NCI-H510A (cell line): ENCODE measurements at regions not wholly inside any gene's neighbourhood (a gene's known extent, or its start where the extent isn't known, plus 50 kb on each side); places are given as distances from the start of the nearest gene placed in this dataset.
"Not testable (repeated sequence)": the region's sequence is repeated elsewhere in the genome, so short reads cannot be mapped to it uniquely, and the experiment has no call there.

Experiments
- DNase-seq: peaks from one replicate; lab custom pipeline; 2025; lab: John Stamatoyannopoulos, UW

DNA sequence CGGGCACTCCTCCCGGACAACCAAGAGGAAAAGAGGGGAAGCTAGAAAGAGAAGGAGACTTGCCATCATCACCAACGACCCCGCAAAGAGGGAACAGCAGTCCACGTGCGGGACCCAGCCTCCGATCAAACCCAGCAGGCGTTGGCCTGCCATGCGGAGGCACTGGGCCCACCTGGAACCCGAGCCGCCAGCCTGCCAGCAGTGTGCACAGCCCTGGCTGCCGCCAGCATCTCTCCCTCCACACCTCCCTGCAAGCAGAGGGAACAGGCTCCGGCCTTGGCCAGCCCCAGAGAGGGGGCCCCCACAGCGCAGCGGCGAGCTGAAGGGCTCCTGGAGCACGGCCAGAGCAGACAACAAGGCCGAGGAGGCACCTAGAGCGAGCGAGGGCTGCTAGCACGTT lies 1244.7 kb upstream of the B3GALT2 start:
- no peak for DNase-seq

DNA sequence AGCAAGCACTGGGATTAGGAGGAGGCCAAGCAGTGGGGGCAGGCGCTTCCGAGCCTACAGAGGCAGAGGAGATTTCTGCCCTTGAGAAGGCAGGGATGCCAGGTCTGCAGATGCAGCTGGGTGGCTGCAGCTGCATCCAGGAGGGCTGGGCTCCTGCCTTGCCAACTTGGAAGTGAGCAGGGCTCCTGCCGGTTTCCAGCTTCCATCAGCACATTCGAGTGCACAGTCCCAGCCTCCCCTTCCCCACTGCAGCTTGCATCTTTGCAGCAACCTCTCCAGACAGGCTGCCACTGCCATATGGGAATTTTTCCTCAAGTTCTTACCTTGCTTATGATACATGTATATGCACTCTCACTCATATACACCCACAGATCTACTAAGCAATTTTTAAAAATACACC lies 1234.3 kb upstream of the B3GALT2 start:
- DNase-seq, result no peak

DNA sequence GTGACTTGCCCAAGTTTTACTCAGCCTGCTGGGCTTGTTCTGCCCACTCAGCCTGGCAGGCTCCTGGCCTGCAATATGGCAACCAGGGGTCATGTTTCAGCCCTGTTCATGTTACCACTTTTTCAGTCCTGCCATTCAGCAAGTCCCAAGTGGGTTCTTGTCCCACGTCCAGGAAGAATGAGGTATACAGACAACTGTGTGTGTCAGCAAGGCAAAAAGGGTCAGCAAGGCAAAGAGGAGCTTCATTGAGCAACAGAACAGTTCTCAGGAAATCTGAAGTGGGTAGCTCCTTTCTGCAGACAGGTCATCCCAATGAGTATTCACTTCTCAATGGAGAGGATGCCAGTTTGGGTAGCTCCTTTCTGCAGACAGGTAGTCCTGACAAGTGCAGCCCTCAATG lies 1233.3 kb upstream of the B3GALT2 start:
- no peak for DNase-seq

DNA sequence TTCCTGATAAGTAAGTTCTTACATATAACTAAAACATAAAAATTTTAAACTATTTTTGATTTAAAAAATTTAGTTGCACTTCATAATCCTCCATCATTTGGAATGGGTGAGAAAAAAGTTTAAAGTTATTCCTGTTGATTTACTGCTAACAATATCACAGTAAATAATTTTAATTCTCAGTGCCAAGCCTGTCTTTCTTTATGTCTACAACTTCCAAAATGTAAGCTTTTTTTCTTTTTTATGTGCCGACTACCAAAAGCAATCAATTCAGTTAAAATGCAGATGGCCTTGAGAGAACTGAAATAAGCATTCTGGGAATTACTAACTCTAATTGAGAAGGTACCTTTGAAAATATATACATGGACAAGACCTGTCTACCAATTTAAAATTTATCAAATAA lies 1224.3 kb upstream of the B3GALT2 start:
- no peak for DNase-seq

DNA sequence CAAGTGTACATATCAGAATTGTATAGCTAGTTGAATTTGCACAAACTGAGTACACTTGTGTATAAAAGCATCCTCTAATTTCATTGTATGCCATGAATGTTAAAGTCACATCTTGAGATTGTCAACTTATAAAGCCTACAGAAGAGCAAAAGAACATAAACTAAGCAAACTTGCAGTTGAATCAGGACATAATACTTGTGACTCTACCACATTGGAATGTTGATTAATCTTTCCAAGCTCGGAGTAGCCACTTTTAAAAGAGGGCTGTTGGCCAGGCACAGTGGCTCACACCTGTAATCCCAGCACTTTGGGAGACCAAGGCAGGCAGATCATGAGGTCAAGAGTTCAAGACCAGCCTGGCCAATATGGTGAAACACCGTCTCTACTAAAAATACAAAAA lies 1220.8 kb upstream of the B3GALT2 start:
- DNase-seq, result not testable (repeated sequence)

DNA sequence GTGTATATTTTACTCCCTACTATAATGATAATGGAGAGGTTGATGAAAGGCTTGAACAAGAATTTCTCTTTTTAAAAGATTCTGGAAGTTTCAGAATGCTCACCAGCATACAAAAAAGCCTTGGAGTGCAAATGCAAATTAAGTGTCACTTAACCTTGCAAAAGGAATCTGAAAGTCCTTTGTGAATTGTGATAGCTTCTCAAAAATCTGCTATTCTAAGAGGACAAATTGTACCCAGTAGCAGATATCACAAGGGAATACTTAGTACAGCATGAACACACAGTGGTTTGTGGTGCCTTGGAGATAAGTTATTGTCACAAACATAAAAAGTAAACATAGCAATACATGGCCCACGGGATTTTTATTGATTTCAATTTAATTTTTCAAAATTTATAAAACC lies 1208.3 kb upstream of the B3GALT2 start:
- DNase-seq, result no peak

DNA sequence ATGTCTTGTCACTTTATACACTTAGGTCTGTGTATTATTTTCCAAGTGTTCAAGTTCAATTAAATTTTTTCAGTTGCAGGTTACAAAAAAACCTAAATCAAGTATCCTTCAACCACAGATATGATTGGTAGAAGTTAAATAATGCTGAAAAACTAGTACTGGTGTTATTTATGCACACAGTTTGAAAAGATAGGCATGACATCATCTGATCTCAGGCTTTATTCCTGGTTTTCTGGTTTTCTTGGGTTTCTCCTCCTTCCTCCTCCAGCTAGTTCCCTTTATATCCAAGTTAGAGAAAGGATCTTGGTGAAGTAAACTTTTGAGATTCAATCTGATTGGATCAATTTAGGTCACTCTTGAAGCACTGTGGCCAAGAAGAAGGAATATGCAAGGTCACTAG lies 1201.1 kb upstream of the B3GALT2 start:
- DNase-seq, result no peak

DNA sequence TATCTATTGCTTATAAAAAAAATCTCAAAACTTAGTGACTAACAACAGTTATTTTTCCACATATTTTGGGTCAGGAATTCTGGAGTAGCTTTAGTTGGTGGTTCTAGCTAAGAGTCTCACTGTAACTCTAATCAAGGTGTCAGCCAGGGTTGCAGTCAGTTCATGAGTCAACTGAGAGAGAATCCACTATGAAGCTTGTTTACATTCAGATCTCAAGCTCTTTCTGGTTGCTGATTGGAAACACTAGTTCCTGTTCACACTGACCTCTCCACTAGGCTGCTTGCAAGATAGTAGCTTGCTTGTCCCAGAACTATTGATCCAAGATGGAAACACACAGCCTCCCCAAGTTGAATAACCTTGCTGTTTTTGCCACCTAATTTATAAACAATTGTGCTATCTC lies 1192.1 kb upstream of the B3GALT2 start:
- no peak for DNase-seq

DNA sequence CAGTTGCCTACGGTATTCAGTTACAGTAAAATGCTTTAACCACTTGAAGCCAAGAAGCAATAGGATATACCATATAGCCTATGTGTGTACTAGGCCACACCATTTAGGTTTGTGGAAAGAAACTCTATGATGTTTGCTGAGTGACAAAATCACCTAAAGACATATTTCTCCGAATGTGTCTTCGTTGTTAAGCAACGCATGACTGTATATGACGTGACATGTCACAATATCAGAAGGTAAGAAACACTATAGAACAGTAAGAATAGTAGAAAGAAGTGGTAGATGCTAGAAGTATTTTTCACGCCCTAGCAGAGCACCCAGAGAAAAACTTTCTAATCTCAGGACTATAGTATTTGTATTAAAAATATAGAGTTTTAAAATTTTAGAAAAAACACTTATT lies 1188.2 kb upstream of the B3GALT2 start:
- no peak for DNase-seq

DNA sequence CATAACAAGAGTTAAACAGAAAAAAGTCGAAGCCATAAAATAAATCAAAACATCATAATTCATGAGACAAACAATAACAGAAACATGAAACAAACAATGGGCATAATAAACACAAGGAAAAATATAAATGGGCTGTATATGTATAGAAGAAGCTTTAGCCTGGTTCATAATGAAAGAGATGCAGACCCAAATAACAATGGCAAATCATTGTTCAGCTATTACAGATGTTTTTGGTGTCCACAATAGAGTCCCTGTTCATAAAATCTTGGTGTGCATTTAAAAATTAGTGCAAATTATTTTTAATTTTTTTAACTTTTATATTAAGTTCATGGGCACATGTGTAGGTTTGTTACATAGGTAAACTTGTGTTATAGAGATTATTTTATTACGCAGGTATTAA lies 1185.9 kb upstream of the B3GALT2 start:
- DNase-seq, result no peak

DNA sequence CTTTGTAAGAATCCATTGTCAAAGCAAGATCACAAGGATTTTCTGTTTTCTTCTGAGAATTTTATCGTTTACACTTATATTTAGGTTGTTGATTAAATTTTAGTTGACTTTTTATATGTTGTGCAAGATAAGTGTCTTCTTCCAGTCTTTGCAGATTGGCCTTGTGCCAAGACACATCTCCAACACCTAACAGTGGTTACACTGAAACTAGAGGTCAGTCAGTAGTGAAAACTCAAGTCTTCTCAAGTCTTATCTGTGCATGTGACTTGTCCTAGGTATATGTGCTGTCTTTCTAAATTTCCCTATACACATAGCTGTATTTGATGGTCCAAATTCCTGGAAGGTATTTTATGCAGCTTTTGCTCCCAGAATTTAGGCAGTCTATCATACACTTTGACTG lies 1183.2 kb upstream of the B3GALT2 start:
- no peak for DNase-seq

DNA sequence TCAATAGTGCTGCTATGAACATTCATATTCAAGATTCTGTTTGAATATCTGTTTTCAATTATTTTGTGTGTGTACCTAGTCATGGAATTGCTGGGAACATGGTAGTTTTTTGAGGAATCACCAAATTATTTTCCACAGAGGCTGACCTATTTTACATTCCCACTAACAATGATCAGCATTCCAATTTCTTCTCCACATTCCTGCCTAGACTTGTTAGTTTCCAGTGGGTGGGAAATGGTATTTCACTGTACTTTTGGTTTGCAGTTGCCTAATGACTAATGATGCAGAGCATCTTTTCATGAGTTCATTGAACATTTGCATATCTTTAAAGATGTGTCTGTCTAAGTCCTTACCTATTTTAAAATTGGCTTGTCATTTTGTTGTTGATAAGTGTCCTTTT lies 1182.6 kb upstream of the B3GALT2 start:
- DNase-seq, result no peak

DNA sequence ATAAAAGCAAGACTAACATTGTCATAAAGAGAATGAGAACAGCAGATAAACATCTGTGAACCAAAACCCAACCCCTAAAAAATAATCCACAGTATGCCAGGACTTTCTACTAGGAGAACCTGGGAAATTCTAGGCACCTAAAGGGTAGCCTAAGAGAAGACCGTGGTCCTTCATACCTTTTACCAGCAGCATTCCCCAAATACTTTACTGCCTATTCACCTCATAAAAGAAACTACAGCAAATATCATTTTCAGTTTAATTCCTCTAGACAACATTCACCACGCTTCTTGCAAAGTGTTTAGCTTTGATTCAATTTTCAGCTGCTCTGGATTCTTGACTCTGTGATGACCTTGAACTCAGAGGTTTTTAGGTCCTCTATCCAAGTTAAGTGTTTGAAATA lies 1180.7 kb upstream of the B3GALT2 start:
- no peak for DNase-seq

DNA sequence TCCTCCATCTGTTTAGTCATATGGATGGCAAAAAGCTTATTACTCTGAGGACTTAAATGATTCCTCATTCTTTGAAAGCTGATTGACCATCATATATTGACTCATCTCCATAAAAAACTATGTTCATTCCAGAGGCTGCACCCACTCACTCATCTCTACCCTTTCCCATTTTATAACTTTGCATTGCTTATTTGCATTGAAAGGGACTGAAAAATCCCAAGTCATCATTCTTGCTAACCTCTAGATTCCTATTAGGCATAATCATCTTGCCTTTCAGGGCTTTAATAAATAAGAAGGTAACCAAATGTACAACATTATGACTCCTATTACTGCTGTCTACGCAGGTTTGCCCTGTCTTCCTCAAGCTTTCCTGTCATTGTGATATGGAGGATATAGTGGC lies 1180.3 kb upstream of the B3GALT2 start:
- no peak for DNase-seq

DNA sequence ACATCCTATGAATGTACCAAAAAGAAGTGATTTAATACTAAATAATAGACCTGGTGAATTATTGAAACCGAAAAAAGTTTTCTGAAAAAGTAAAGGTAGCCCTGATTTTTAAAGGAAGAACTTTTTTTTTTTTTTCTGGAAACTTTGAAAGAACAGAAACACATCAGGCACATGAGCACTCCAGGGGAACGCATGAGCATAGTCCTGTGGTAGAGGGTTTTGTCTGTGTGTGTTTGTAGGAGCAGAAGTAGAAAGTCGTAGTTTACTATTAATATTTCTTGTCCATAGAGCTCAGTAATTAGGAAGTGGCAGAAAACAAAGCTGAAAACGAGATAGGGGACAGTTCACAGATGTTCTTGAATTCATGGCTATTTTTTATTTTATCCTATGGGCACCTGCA lies 1175.9 kb upstream of the B3GALT2 start:
- DNase-seq, result no peak

DNA sequence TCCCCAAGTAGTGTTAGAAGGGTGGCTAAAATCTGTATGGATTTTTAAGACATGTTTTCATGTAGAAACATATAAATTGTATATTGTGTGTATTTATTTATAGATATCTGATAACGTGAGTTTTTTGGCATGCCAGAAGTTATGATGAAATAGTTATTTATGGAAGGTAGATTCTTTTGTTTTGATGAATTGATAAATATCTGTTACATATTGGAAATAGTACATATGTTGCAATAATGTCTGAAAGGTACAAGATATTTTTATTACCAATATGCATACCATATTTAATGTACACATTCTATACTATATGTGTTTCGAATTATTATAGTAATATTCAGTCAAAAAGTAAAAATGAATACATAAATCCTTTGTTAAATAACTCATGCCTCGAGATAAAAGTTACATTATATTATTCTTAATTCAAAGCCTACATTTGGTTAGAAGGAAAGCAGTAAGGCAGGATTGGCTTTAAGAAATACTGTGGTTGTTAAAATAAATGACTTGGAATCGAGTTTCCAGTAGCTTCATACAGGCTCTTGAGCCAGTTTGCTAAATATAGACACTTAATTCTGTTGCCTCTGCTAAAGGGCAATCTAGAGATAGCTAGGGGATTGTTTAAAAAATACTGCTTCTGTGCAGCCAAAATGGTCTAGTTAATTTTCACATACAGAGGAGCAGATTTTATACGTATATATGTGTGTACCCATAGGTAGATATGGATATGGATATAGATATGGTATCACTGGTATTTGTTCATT lies 1175.1 kb upstream of the B3GALT2 start:
- DNase-seq, result no peak

DNA sequence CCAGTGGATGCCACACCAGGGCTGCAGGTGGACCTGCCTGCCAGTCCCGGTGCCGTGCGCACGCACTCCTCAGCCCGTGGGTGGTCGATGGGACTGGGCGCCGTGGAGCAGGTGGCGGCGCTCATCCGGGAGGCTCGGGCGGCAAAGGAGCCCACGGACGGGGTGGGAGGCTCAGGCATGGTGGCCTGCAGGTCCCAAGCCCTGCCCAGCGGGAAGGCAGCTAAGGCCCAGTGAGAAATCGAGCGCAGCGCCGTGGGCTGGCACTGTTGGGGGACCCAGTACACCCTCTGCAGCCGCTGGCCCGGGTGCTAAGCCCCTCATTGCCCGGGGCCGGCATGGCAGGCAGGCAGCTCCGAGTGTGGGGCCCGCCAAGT lies 1171.8 kb upstream of the B3GALT2 start:
- no peak for DNase-seq

DNA sequence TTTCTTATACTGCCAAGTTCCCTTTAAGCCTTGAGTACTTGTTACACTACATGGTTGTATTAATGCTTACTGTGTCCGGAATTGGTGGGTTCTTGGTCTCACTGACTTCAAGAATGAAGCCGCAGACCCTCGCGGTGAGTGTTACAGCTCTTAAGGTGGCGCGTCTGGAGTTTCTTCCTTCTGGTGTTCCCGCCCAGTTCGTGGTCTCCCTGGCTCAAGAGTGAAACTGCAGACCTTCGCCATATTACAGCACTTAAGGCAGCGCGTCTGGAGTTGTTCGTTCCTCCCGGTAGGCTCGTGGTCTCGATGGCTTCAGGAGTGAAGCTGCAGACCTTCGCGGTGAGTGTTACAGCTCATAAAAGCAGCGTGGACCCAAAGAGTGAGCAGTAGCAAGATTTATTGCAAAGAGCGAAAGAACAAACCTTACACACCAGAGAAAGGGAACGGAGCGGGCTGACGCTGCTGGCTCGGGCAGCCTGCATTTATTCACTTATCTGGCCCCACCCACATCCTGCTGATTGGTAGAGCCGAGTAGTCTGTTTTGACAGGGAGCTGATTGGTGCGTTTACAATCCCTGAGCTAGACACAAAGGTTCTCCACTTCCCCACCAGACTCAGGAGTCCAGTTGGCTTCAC lies 1171.3 kb upstream of the B3GALT2 start:
- DNase-seq, result not testable (repeated sequence)

DNA sequence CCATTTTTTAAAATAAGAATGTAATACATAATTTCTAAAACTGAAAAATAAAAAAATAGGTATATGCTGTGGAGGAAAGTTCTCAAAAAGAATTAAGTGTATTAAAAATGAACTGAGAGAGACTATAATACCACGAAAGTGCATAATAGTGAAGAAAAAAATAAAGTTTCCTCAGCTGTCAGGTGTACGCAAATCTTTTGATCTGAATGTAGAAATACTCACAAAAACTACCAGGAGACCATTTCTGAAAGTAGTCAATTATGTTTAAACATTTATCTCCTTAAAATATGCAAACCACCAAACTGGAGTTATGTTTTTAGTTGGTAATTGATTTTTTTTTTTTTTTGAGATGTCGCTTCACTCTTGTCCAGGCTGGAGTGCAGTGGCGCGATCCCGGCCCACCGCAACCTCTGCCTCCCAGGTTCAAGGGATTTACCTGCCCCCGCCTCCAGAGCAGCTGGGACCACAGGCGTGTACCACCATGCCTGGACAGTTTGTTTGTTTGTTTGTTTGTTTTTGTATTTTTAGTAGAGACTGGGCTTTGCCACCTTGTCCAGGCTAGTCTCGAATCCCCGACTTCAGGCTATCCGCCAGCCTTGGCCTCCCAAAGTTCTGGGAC lies 1169.2 kb upstream of the B3GALT2 start:
- DNase-seq, result no peak

DNA sequence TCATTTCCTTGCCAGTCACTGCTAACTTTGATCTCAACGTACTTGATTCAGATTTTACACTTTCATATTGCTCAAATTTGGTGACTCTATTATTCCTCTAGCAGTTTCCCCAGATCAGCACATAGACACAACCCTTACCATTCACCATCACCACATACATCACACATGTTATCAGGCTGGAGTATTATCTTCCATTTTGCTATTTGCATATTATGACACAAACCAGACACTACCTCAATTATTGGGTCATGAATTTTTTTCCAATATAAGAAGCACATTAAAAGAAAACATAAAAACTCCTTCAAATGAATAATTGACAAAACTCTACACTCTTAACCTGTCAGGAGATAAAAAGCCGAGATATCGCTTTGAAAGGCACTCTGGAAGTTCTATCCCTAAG lies 1166.7 kb upstream of the B3GALT2 start:
- DNase-seq, result no peak

DNA sequence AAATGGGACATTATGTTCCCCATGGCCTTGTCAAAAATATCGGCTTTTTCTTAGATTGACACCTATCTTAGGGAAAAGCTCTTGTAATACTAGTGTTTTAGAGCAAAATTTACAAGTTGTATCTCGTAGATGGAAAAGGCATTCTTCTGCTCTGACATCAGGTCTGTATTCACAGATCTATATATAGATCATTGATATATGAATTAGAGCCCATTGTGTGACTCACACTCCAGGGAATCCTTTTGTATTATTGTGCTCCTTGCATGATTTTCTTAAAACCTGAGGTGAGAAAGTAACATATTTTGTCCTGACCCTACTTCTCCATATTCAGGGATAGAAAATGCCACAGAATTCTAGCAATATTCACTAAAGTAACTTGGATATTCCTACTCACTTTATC lies 1160.8 kb upstream of the B3GALT2 start:
- no peak for DNase-seq

DNA sequence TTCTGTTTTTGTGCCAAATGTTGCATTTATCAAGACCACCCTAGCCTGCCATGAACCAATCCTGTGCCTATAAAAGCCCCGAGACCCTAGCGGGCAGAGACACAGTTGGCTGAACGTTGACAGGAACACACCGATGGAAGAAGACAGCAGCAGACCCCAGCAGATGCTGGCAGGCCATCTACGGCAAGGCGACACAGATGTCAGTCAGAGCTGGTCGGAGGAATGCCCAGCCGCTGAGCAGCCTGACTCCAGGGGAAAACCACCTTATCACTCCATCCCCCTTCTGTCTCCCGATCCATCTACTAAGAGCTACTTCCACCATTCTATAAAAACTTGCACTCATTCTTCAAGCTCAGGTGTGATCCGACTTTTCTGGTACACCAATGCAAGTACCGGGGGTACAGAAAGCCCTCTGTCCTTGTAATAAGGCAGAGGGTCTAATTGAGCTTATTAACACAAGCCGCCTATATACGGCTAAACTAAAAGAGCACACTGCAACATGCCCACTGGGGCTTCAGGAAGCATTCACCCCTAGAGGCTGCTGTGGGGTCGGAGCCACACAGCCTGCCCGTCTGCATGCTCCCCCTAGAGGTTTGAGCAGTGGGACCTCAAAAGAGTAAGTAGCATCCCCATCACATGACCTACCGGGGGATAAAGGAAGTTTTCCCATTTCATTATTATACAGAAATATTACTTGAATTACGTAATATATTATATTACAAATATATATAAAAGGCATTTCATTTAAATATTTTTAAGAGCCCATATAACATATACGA lies 1156.3 kb upstream of the B3GALT2 start:
- DNase-seq, result no peak

DNA sequence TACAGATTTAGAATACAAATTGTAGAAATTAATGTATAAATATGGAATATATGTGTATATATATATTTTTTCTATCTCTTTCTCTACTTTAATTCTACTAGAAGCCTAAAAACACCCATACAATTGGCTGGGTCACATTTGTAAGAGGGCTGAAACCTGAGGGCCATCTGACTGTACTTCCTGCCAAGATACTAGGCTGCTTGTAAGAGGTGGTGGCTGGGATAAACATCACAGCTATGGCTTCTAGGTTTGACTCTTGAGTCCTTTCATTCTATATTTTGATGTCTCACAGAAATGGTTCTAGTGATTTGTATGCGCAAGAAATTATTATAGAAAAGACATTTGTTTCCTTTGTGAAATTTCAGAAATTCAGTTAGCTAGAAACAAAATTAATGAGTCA lies 1155.2 kb upstream of the B3GALT2 start:
- DNase-seq, result no peak
